Keratinocyte (primary cell): ENCODE measurements at regions not wholly inside any gene's neighbourhood (a gene's known extent, or its start where the extent isn't known, plus 50 kb on each side); places are given as distances from the start of the nearest gene placed in this dataset.
"Not testable (repeated sequence)": the region's sequence is repeated elsewhere in the genome, so short reads cannot be mapped to it uniquely, and the experiment has no call there.

Source experiments
- DNase-seq: peaks from one replicate; pipeline ENCODE4 v3.0.0-alpha.2; 2011; ENCODE audit warnings: low read depth, missing footprints, low spot score
- FAIRE-seq: peaks from 2 replicates; lab custom pipeline; 2011; peaks lifted over from hg19 to GRCh38; lab: Jason Lieb, UNC
- H2AFZ ChIP-seq: 2 replicates; pipeline ENCODE4 v1.6.0; 2012; ENCODE audit warnings: low read length, control low read depth, inconsistent platforms; ENCODE audit not compliant: control insufficient read depth
- H3K27ac ChIP-seq: 2 replicates; pipeline ENCODE4 v1.5.1; 2011; ENCODE audit warnings: low read length; ENCODE audit not compliant: control insufficient read depth, insufficient read depth
- H3K27me3 ChIP-seq: 3 replicates; pipeline ENCODE4 v1.6.0; 2011; ENCODE audit warnings: low read length; ENCODE audit not compliant: control insufficient read depth, insufficient read depth; ENCODE audit errors: extremely low read depth
- H3K36me3 ChIP-seq, 2 experiments: 2 replicates in 1 of 2; 3 replicates in 1 of 2; pipeline ENCODE4 v1.5.1; 2011; ENCODE audit warnings: low read length in 2 of 2, mild to moderate bottlenecking in 1 of 2; ENCODE audit not compliant: control insufficient read depth in 2 of 2, insufficient read depth in 2 of 2; ENCODE audit errors: extremely low read depth in 1 of 2
- H3K4me1 ChIP-seq: 3 replicates; pipeline ENCODE4 v1.5.1; 2011; ENCODE audit warnings: low read length; ENCODE audit not compliant: control insufficient read depth, insufficient read depth; ENCODE audit errors: extremely low read depth
- H3K4me2 ChIP-seq: 3 replicates; pipeline ENCODE4 v1.6.0; 2011; ENCODE audit warnings: low read depth, low read length; ENCODE audit not compliant: control insufficient read depth, insufficient read depth; ENCODE audit errors: extremely low read depth
- H3K4me3 ChIP-seq, 3 experiments: fragments of 200-600 bp in 1 of 3; sonication (generic) in 1 of 3; 2 replicates in 2 of 3; 3 replicates in 1 of 3; pipeline ENCODE4 v1.5.1; 2011 to 2016; ENCODE audit warnings: low read length in 3 of 3, mild to moderate bottlenecking in 3 of 3, control low read depth in 2 of 3, inconsistent platforms in 1 of 3, low read depth in 1 of 3, mixed read lengths in 1 of 3, mixed run types in 1 of 3, moderate library complexity in 1 of 3; ENCODE audit not compliant: control insufficient read depth in 2 of 3, insufficient read depth in 2 of 3; ENCODE audit errors: extremely low read depth in 1 of 3
- H3K79me2 ChIP-seq: 2 replicates; pipeline ENCODE4 v1.6.0; 2012; ENCODE audit warnings: low read length; ENCODE audit not compliant: control insufficient read depth, insufficient read depth
- H3K9ac ChIP-seq: 3 replicates; pipeline ENCODE4 v1.6.0; 2011; ENCODE audit warnings: low read length; ENCODE audit not compliant: control insufficient read depth, insufficient read depth; ENCODE audit errors: extremely low read depth
- H3K9me1 ChIP-seq: 3 replicates; pipeline ENCODE4 v1.6.0; 2011; ENCODE audit warnings: low read length; ENCODE audit not compliant: control insufficient read depth, insufficient read depth; ENCODE audit errors: extremely low read depth
- H3K9me3 ChIP-seq: 2 replicates; pipeline ENCODE4 v1.5.1; 2012; ENCODE audit warnings: low read depth, low read length; ENCODE audit not compliant: control insufficient read depth
- H4K20me1 ChIP-seq: 3 replicates; pipeline ENCODE4 v1.6.0; 2011; ENCODE audit warnings: low read length; ENCODE audit not compliant: control insufficient read depth, insufficient read depth; ENCODE audit errors: extremely low read depth
- CTCF ChIP-seq, 3 experiments: IDR thresholded peaks in 1 of 3; conservative IDR thresholded peaks in 1 of 3; optimal IDR thresholded peaks in 1 of 3; 2 replicates in 2 of 3; 3 replicates in 1 of 3; pipeline versions ENCODE3 to v1.5.1; 2011; ENCODE audit warnings: low read length in 3 of 3, mild to moderate bottlenecking in 3 of 3, moderate library complexity in 2 of 3, control low read depth in 1 of 3, inconsistent platforms in 1 of 3; ENCODE audit not compliant: insufficient read depth in 2 of 3; ENCODE audit errors: extremely low read depth in 1 of 3
- EZH2 ChIP-seq: IDR thresholded peaks from one replicate; pipeline ENCODE4 v1.6.1; 2012; ENCODE audit warnings: inconsistent platforms, mild to moderate bottlenecking, low read length, moderate library complexity
- dilution Hi-C: fragments of 300-500 bp; cut with MboI; formaldehyde crosslinking; loops from one replicate; pipeline ENCODE4 v1.7.0; 2020; ENCODE audit warnings: low sequenced_read_pairs; ENCODE audit not compliant: extremely low pct_ligation_motif_present

GRCh38 chr5:44756097-44756496, 52.6 kb upstream of the MRPS30 start:
- not testable (repeated sequence) for H3K4me1 ChIP-seq, FAIRE-seq, H3K36me3 ChIP-seq, H3K9ac ChIP-seq, H3K27ac ChIP-seq, H2AFZ ChIP-seq, H3K9me1 ChIP-seq, H3K27me3 ChIP-seq, DNase-seq, H3K4me3 ChIP-seq, H4K20me1 ChIP-seq, H3K79me2 ChIP-seq, H3K9me3 ChIP-seq, H3K4me2 ChIP-seq
- dilution Hi-C loops = loop anchor here (25.0 kb wide), 1 partner anchor 219 kb away; no protein-coding TSS in a partner anchor

- Histone ChIP-seq H3K36me3 (no peaks in the 10 kb centered on the region), H3K9ac (no peak overlapping the region), H2AFZ (no peak overlapping the region), H3K4me3 (no peak overlapping the region), H3K27ac (no peak overlapping the region), H3K9me3 (no peaks in the 10 kb centered on the region), H3K79me2 (no peaks in the 10 kb centered on the region), H3K4me1 (no peaks in the 10 kb centered on the region), H3K4me2 (no peak overlapping the region), H3K9me1 (no peaks in the 10 kb centered on the region), H3K27me3 (no peaks in the 10 kb centered on the region), H4K20me1 (no peaks in the 10 kb centered on the region)
- no peak for FAIRE-seq
- dilution Hi-C loops = no loop called here
- no peak for DNase-seq
- no peak for TF ChIP-seq EZH2
- no peak for TF ChIP-seq CTCF (optimal IDR thresholded peaks at IDR 0.05 in 1 of 3, IDR thresholded peaks at IDR 0.05 in 1 of 3, conservative IDR thresholded peaks at IDR 0.05 in 1 of 3; ENCODE audit: extremely low read depth in 1 of 3, insufficient read depth in 2 of 3, low read length in 3 of 3)
Observed at GRCh38 chr5:44747396-44747795, 61.4 kb upstream of the MRPS30 start.

GRCh38 chr5:44740660-44741059, 68.1 kb upstream of the MRPS30 start:
- TF ChIP-seq EZH2 = no peak
- no peak for TF ChIP-seq CTCF (optimal IDR thresholded peaks at IDR 0.05 in 1 of 3, IDR thresholded peaks at IDR 0.05 in 1 of 3, conservative IDR thresholded peaks at IDR 0.05 in 1 of 3; ENCODE audit: extremely low read depth in 1 of 3, insufficient read depth in 2 of 3, low read length in 3 of 3)
- dilution Hi-C loops = no loop called here
- no peak for FAIRE-seq
- Histone ChIP-seq H3K36me3 (no peaks in the 10 kb centered on the region), H3K9me3 (no peaks in the 10 kb centered on the region), H4K20me1 (no peaks in the 10 kb centered on the region), H3K4me2 (no peak overlapping the region), H3K4me3 (no peak overlapping the region), H3K9me1 (no peaks in the 10 kb centered on the region), H3K79me2 (no peaks in the 10 kb centered on the region), H3K27ac (no peak overlapping the region), H3K9ac (no peak overlapping the region), H2AFZ (no peak overlapping the region), H3K4me1 (no peaks in the 10 kb centered on the region), H3K27me3 (no peaks in the 10 kb centered on the region)
- DNase-seq = no peak
